Gastroesophageal sphincter (tissue), 3 donors: ENCODE measurements at regions not wholly inside any gene's neighbourhood (a gene's known extent, or its start where the extent isn't known, plus 50 kb on each side); places are given as distances from the start of the nearest gene placed in this dataset.

Experiments
- CTCF ChIP-seq, 4 experiments: fragments of 200-600 bp in 2 of 4; fragments of 450-650 bp in 2 of 4; sonication (generic) in 1 of 4; IDR thresholded peaks; one replicate each; pipeline ENCODE4 v1.5.1; 2017 to 2019; ENCODE audit warnings: antibody characterized with exemption in 4 of 4, mild to moderate bottlenecking in 2 of 4, moderate library complexity in 2 of 4
- POLR2A ChIP-seq, 2 donors: fragments of 450-650 bp; IDR thresholded peaks; one replicate each; pipeline ENCODE4 v1.6.1; 2017; ENCODE audit warnings: antibody characterized with exemption in 2 of 2, mild to moderate bottlenecking in 2 of 2, moderate library complexity in 1 of 2

GRCh38 chr4:162878096-162878495, 288.6 kb downstream of the NAF1 start:
- no peak for TF ChIP-seq POLR2A (IDR thresholded peaks at IDR 0.05)
- TF ChIP-seq CTCF (IDR thresholded peaks at IDR 0.05) = no peak
